Hypothalamus (tissue), 51 donors: ENCODE measurements at regions not wholly inside any gene's neighbourhood (a gene's known extent, or its start where the extent isn't known, plus 50 kb on each side); places are given as distances from the start of the nearest gene placed in this dataset.

Experiments
- DNase-seq, 51 donors: peaks; one replicate each; lab custom pipeline; 2025; lab: John Stamatoyannopoulos, UW

GRCh38 chr5:2282034-2282690, 399.4 kb upstream of the IRX4 start:
- no peak for DNase-seq

- DNase-seq = no peak
These were observed 398.7 kb upstream of the IRX4 start for GRCh38 chr5:2281446-2281845.

- no peak for DNase-seq
These were observed 397.6 kb upstream of the IRX4 start for GRCh38 chr5:2280318-2280717.

- DNase-seq = no peak
These were observed 396.2 kb upstream of the IRX4 start for GRCh38 chr5:2278825-2279456.

GRCh38 chr5:2277886-2278285, 395.2 kb upstream of the IRX4 start:
- DNase-seq = no peak

- no peak for DNase-seq
These were observed 393.4 kb upstream of the IRX4 start for GRCh38 chr5:2276101-2276500.

- DNase-seq = no peak
These were observed 390.0 kb upstream of the IRX4 start for GRCh38 chr5:2272755-2273154.

GRCh38 chr5:2272039-2272438, 389.3 kb upstream of the IRX4 start:
- DNase-seq = no peak

- no peak for DNase-seq
These were observed 388.6 kb upstream of the IRX4 start for GRCh38 chr5:2271316-2271715.

GRCh38 chr5:2270467-2270866, 387.7 kb upstream of the IRX4 start:
- DNase-seq = no peak

- no peak for DNase-seq
These were observed 386.9 kb upstream of the IRX4 start for GRCh38 chr5:2269656-2270055.

- DNase-seq = no peak
These were observed 385.3 kb upstream of the IRX4 start for GRCh38 chr5:2267991-2268390.

GRCh38 chr5:2266641-2267240, 384.0 kb upstream of the IRX4 start:
- no peak for DNase-seq

- no peak for DNase-seq
These were observed 382.6 kb upstream of the IRX4 start for GRCh38 chr5:2265341-2265740.

- no peak for DNase-seq
These were observed 381.0 kb upstream of the IRX4 start for GRCh38 chr5:2263763-2264162.

- no peak for DNase-seq
These were observed 379.9 kb upstream of the IRX4 start for GRCh38 chr5:2262620-2263019.

- DNase-seq = no peak
These were observed 378.4 kb upstream of the IRX4 start for GRCh38 chr5:2261004-2261703.

GRCh38 chr5:2260211-2261003, 377.7 kb upstream of the IRX4 start:
- no peak for DNase-seq

GRCh38 chr5:2259494-2260107, 376.9 kb upstream of the IRX4 start:
- no peak for DNase-seq

- no peak for DNase-seq
These were observed 376.1 kb upstream of the IRX4 start for GRCh38 chr5:2258861-2259260.
